RPMI7951 (cell line): ENCODE measurements at regions not wholly inside any gene's neighbourhood (a gene's known extent, or its start where the extent isn't known, plus 50 kb on each side); places are given as distances from the start of the nearest gene placed in this dataset.

ENCODE experiments used
- DNase-seq: peaks from one replicate; pipeline ENCODE4 v3.0.0-alpha.2; 2012; ENCODE audit warnings: low read depth

GRCh38 chr3:27861046-27862036 is 139.2 kb upstream of the EOMES start:
- no peak for DNase-seq

GRCh38 chr3:27865731-27866130 is 143.6 kb upstream of the EOMES start:
- no peak for DNase-seq

GRCh38 chr3:27869152-27869551 is 147.0 kb upstream of the EOMES start:
- no peak for DNase-seq

GRCh38 chr3:27877061-27878013 is 155.2 kb upstream of the EOMES start:
- peak; percentile 37 for DNase-seq

GRCh38 chr3:27878014-27878383 is 155.9 kb upstream of the EOMES start:
- no peak for DNase-seq

GRCh38 chr3:27880969-27881892 is 159.1 kb upstream of the EOMES start:
- peak; percentile 6 for DNase-seq

GRCh38 chr3:27883266-27883665 is 161.1 kb upstream of the EOMES start:
- DNase-seq = no peak

GRCh38 chr3:27885641-27886040 is 163.5 kb upstream of the EOMES start:
- no peak for DNase-seq

GRCh38 chr3:27888562-27888961 is 166.4 kb upstream of the EOMES start:
- DNase-seq = no peak

- DNase-seq = no peak
These were observed 167.6 kb upstream of the EOMES start for GRCh38 chr3:27889745-27890144.

- no peak for DNase-seq
These were observed 178.2 kb upstream of the EOMES start for GRCh38 chr3:27900316-27900715.

GRCh38 chr3:27903446-27903845 is 181.3 kb upstream of the EOMES start:
- no peak for DNase-seq

GRCh38 chr3:27905625-27906024 is 183.5 kb upstream of the EOMES start:
- no peak for DNase-seq

GRCh38 chr3:27907148-27907547 is 185.0 kb upstream of the EOMES start:
- DNase-seq = no peak

- DNase-seq = no peak
These were observed 185.8 kb upstream of the EOMES start for GRCh38 chr3:27907929-27908328.

GRCh38 chr3:27910456-27910855 is 188.3 kb upstream of the EOMES start:
- peak; percentile 59 for DNase-seq

- DNase-seq = peak; percentile 58
These were observed 192.1 kb upstream of the EOMES start for GRCh38 chr3:27914199-27914598.

- no peak for DNase-seq
These were observed 201.4 kb upstream of the EOMES start for GRCh38 chr3:27923349-27924068.

- no peak for DNase-seq
These were observed 205.8 kb upstream of the EOMES start for GRCh38 chr3:27927882-27928281.

- no peak for DNase-seq
These were observed 208.0 kb upstream of the EOMES start for GRCh38 chr3:27930052-27930602.
